ENCODE measurements at regions not wholly inside any gene's neighbourhood (a gene's known extent, or its start where the extent isn't known, plus 50 kb on each side); places are given as distances from the start of the nearest gene placed in this dataset.

DNA sequence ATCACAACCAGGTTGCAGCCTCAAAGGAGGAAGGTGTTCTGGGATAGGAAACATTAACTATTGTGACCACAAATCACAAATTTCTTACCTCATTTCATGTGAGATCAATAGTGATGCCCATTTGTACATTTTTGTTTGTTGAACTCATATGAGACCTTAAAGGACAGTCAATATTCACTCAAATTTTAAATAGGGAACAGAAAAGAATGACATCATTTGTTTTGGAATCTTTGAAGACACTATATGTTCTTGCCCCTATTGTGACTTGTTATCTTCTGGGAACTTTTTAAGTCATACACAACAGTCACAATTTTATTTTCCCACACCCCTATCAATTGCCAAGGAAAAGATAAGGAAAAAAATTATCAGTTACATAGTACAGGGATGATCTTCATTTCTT is 346.5 kb downstream of the ARAP2 start:
- no peak overlapping the region for H2BK5ac ChIP-seq (ENCODE audit: insufficient read length, low read length)
- no peak overlapping the region for H2AK5ac ChIP-seq (ENCODE audit: insufficient read length, low read length)
- H4K8ac ChIP-seq (replicated peaks; ENCODE audit: insufficient read length, low read depth, low read length), result no peak overlapping the region
- H3K23me2 ChIP-seq (ENCODE audit: insufficient read length, low read depth, low read length, poor library complexity, severe bottlenecking), result no peaks in the 10 kb centered on the region
- no peak overlapping the region for H2AFZ ChIP-seq (ENCODE audit: low read length)
- no peak overlapping the region for H3T11ph ChIP-seq (ENCODE audit: low read length)
- no peaks in the 10 kb centered on the region for H3K79me2 ChIP-seq (ENCODE audit: insufficient read depth, low read length)
- no peak overlapping the region for H3K4ac ChIP-seq (ENCODE audit: low read depth, low read length)
- DNase-seq, result no peak
- H3K23ac ChIP-seq (ENCODE audit: insufficient read length, low read depth, low read length), result no peak overlapping the region
- H4K5ac ChIP-seq (ENCODE audit: insufficient read length, low read depth, low read length), result no peak overlapping the region
- H2BK20ac ChIP-seq (ENCODE audit: low read depth, low read length, poor library complexity, severe bottlenecking), result no peak overlapping the region
- H4K20me1 ChIP-seq (ENCODE audit: control insufficient read depth, insufficient read depth, insufficient read length), result no peaks in the 10 kb centered on the region
- Mint-ChIP-seq H3K36me3 (ENCODE audit: insufficient read depth in 1 of 3, low read depth in 3 of 3) (no peaks in the 10 kb centered on the region; a peak in 2 of 7 replicates), H3K9me3 (no peaks in the 10 kb centered on the region; a peak in 1 of 5 replicates), H3K4me3 (no peak overlapping the region), H3K27ac (no peak overlapping the region), H3K27me3 (ENCODE audit: low read depth) (no peaks in the 10 kb centered on the region), H3K4me1 (no peaks in the 10 kb centered on the region)
- H3K9me3 ChIP-seq (ENCODE audit: control insufficient read depth, low read depth, low read length), result no peaks in the 10 kb centered on the region
- H3K14ac ChIP-seq (ENCODE audit: insufficient read depth, low read length), result no peak overlapping the region
- no peak overlapping the region for H3K18ac ChIP-seq (ENCODE audit: insufficient read length, low read depth, low read length)
- no peak overlapping the region for H4K91ac ChIP-seq (ENCODE audit: insufficient read length, low read depth, low read length)
- no peaks in the 10 kb centered on the region for H3K79me1 ChIP-seq (ENCODE audit: insufficient read depth, low read depth, low read length, poor library complexity, severe bottlenecking)
- H3K4me1 ChIP-seq (ENCODE audit: insufficient read depth, low read length), result no peaks in the 10 kb centered on the region
- TF ChIP-seq, protein P1, sequence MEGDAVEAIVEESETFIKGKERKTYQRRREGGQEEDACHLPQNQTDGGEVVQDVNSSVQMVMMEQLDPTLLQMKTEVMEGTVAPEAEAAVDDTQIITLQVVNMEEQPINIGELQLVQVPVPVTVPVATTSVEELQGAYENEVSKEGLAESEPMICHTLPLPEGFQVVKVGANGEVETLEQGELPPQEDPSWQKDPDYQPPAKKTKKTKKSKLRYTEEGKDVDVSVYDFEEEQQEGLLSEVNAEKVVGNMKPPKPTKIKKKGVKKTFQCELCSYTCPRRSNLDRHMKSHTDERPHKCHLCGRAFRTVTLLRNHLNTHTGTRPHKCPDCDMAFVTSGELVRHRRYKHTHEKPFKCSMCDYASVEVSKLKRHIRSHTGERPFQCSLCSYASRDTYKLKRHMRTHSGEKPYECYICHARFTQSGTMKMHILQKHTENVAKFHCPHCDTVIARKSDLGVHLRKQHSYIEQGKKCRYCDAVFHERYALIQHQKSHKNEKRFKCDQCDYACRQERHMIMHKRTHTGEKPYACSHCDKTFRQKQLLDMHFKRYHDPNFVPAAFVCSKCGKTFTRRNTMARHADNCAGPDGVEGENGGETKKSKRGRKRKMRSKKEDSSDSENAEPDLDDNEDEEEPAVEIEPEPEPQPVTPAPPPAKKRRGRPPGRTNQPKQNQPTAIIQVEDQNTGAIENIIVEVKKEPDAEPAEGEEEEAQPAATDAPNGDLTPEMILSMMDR (conservative IDR thresholded peaks at IDR 0.05), result no peak
- H2BK15ac ChIP-seq (ENCODE audit: low read depth, low read length), result no peak overlapping the region
- H3K27me3 ChIP-seq (ENCODE audit: insufficient read depth, low read length), result no peaks in the 10 kb centered on the region
- H3K56ac ChIP-seq (ENCODE audit: insufficient read length, low read depth, low read length), result no peak overlapping the region
- H2BK120ac ChIP-seq (ENCODE audit: low read depth, low read length, poor library complexity, severe bottlenecking), result no peak overlapping the region
- no peak overlapping the region for H3K27ac ChIP-seq (ENCODE audit: insufficient read length, low read depth, low read length)
- no peak overlapping the region for H3K9ac ChIP-seq (ENCODE audit: extremely low read depth, insufficient read length, low read length)
- H3K4me2 ChIP-seq (ENCODE audit: insufficient read depth, insufficient read length, low read length), result no peak overlapping the region
- no peak overlapping the region for H2BK12ac ChIP-seq (ENCODE audit: insufficient read length, low read depth, low read length)

Measured in H9 (cell line).